Right lobe of liver (tissue), 6 donors: ENCODE measurements at regions not wholly inside any gene's neighbourhood (a gene's known extent, or its start where the extent isn't known, plus 50 kb on each side); places are given as distances from the start of the nearest gene placed in this dataset.

Experiments
- ATAC-seq, 4 donors: fragments of 200-7000 bp; cut with Tn5 transposase; one replicate each; pipeline ENCODE4 v1.9.1; 2020; ENCODE audit warnings: mild to moderate bottlenecking in 4 of 4, moderate library complexity in 4 of 4
- DNase-seq, 3 donors: peaks; one replicate each; pipeline ENCODE4 v3.0.0-alpha.2; 2020
- H3K27ac ChIP-seq, 3 donors: fragments of 200-600 bp; one replicate each; pipeline ENCODE4 v1.8.0; 2022
- H3K27me3 ChIP-seq, 2 donors: fragments of 200-600 bp; one replicate each; pipeline ENCODE4 v1.8.0; 2022
- H3K36me3 ChIP-seq, 4 donors: fragments of 200-600 bp; sonication (generic) in 1 of 4; one replicate each; pipeline versions ENCODE4 v1.5.1 to v1.8.0; 2017 to 2022; ENCODE audit warnings: control low read depth in 1 of 4
- H3K4me1 ChIP-seq, 4 donors: fragments of 200-600 bp; sonication (generic) in 1 of 4; one replicate each; pipeline versions ENCODE4 v1.5.1 to v1.8.0; 2017 to 2022; ENCODE audit warnings: control low read depth in 1 of 4
- H3K4me3 ChIP-seq, 3 donors: fragments of 200-600 bp; one replicate each; pipeline ENCODE4 v1.8.0; 2022
- H3K9me3 ChIP-seq, 4 donors: fragments of 200-600 bp; sonication (generic) in 1 of 4; one replicate each; pipeline versions ENCODE4 v1.5.1 to v1.8.0; 2017 to 2022; ENCODE audit warnings: control low read depth in 1 of 4
- CTCF ChIP-seq, 4 donors: fragments of 200-600 bp in 3 of 4; fragments of 450-650 bp in 1 of 4; IDR thresholded peaks; one replicate each; pipeline versions ENCODE4 v1.5.1 to v1.8.0; 2016 to 2022; ENCODE audit warnings: antibody characterized with exemption in 4 of 4, mild to moderate bottlenecking in 2 of 4
- POLR2A ChIP-seq: fragments of 450-650 bp; IDR thresholded peaks from one replicate; pipeline ENCODE4 v1.6.1; 2017; ENCODE audit warnings: antibody characterized with exemption, mild to moderate bottlenecking
- WGBS: methylation state at CpG from one replicate; pipeline ENCODE4 v1.1.6; 2018; ENCODE audit warnings: low coverage, low lambda C conversion rate; ENCODE audit not compliant: insufficient coverage; ENCODE audit errors: missing lambda C conversion rate; 5-methylcytosine and 5-hydroxymethylcytosine counted together
- intact Hi-C, 2 donors: fragments of 100-400 bp; cut with DNase I; formaldehyde crosslinking; loops; one replicate each; pipeline versions ENCODE4 v1.11.2 to v1.14.1; 2022
- donor health status: DM: no; HTN: yes; CAD: no.
- donor health status: DM: no; HTN: no; CAD: no.
- donor health status: DM: no; HTN: no; CAD: no.
- donor health status: DM: no; HTN: yes; CAD: no.
- donor health status: DM: no; HTN: yes; CAD: no.

DNA sequence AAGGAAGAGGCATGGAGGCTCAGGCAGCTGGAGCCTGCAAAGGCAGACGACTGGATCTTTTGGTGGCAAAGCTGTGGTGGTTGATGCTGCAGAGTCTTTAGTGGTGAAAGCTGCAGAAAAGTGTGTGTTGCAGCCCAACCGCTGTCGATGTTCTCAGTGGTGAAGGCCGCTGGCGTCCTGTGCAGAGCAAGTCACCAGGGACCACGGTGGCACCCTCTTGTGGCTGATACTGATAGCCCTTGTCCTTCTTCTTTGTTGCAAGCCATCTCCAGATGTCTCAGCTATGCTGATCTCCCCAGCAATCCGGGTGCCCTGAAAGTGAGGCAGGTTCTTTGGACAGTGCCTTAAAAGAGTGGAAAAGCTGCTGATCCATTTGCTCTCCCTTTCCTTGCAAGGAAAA is 610.9 kb upstream of the PCDH9 start:
- H3K27ac ChIP-seq: no peak overlapping the region

GRCh38 chr13:67833564-67833963 is 603.4 kb upstream of the PCDH9 start:
- DNase-seq: no peak
- no peaks in the 10 kb centered on the region for H3K36me3 ChIP-seq
- H3K4me1 ChIP-seq: no peaks in the 10 kb centered on the region
- H3K4me3 ChIP-seq: no peak overlapping the region
- TF ChIP-seq CTCF (IDR thresholded peaks at IDR 0.05) (no peak), POLR2A (no peak)
- no peak for ATAC-seq
- H3K27me3 ChIP-seq: no peaks in the 10 kb centered on the region
- no peak overlapping the region for H3K27ac ChIP-seq
- no peaks in the 10 kb centered on the region for H3K9me3 ChIP-seq
- intact Hi-C loops: no loop called here

More for the DNA sequence above, 610.9 kb upstream of the PCDH9 start:
- 58% methylated on average over 4 of the region's 7 CpGs for WGBS
- intact Hi-C loops: no loop called here
- Histone ChIP-seq H3K4me1 (no peaks in the 10 kb centered on the region), H3K4me3 (no peak overlapping the region), H3K36me3 (no peaks in the 10 kb centered on the region), H3K27me3 (no peaks in the 10 kb centered on the region), H3K9me3 (no peaks in the 10 kb centered on the region)
- no peak for TF ChIP-seq POLR2A
- TF ChIP-seq CTCF (IDR thresholded peaks at IDR 0.05): no peak
- no peak for ATAC-seq
- peak in 1 of 3 donors; percentile 36 for DNase-seq

- intact Hi-C loops: no loop called here
- DNase-seq (no peak), ATAC-seq (no peak)
- no peak overlapping the region for H3K4me3 ChIP-seq
- H3K27ac ChIP-seq: no peak overlapping the region
- WGBS: 82% methylated on average over 1 of the region's 3 CpGs
- H3K9me3 ChIP-seq: no peaks in the 10 kb centered on the region
- H3K27me3 ChIP-seq: no peaks in the 10 kb centered on the region
- H3K4me1 ChIP-seq: no peaks in the 10 kb centered on the region
- no peak for TF ChIP-seq POLR2A
- H3K36me3 ChIP-seq: no peaks in the 10 kb centered on the region
Measured at GRCh38 chr13:67829641-67830040, 599.5 kb upstream of the PCDH9 start.

GRCh38 chr13:67827992-67828391 is 597.9 kb upstream of the PCDH9 start:
- Histone ChIP-seq H3K9me3 (no peaks in the 10 kb centered on the region), H3K36me3 (no peaks in the 10 kb centered on the region), H3K27ac (no peak overlapping the region), H3K4me1 (no peaks in the 10 kb centered on the region), H3K27me3 (no peaks in the 10 kb centered on the region), H3K4me3 (no peak overlapping the region)
- DNase-seq: no peak
- no peak for ATAC-seq
- intact Hi-C loops: no loop called here
- no peak for TF ChIP-seq POLR2A
- TF ChIP-seq CTCF (IDR thresholded peaks at IDR 0.05): no peak

DNA sequence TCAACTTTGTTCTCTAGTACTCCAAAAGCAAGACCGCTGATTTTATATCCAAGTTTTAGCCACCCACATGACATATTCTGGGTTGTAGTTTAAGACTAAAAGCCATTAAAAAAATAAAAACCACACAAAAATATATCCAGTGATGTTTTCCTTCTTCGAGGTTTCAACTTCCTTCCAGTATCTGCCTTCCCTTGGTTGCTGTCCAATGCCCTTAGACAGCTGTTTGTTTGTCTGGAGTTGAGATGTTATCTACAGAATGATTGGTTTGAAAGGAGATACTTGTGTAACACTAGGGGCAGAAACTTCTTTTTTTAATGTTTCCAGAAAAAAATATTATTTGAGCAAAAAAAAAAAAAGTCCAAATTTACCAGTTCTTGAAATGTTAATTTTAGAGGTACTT is 591.5 kb upstream of the PCDH9 start:
- no peaks in the 10 kb centered on the region for H3K36me3 ChIP-seq
- H3K27ac ChIP-seq: no peak overlapping the region
- no peak overlapping the region for H3K4me3 ChIP-seq
- intact Hi-C loops: no loop called here
- H3K9me3 ChIP-seq: no peaks in the 10 kb centered on the region
- no peaks in the 10 kb centered on the region for H3K27me3 ChIP-seq
- WGBS: 40% methylated on average over 2 of the region's 2 CpGs
- DNase-seq: no peak
- no peak for ATAC-seq
- H3K4me1 ChIP-seq: no peaks in the 10 kb centered on the region
- TF ChIP-seq CTCF (IDR thresholded peaks at IDR 0.05): no peak
